Stimulated activated memory B cell treated with anti-CD40 and anti-IgM and Interleukin-4, amounts not matched to agents 10 μg/mL and 1 μg/mL and 100 μg/mL, for 72 hours (primary cell): ENCODE measurements at regions not wholly inside any gene's neighbourhood (a gene's known extent, or its start where the extent isn't known, plus 50 kb on each side); places are given as distances from the start of the nearest gene placed in this dataset.

Source experiments
- ATAC-seq: fragments of 150-1000 bp; cut with Tn5 transposase; 2 replicates; pipeline ENCODE4 v1.10.0; 2021
- H3K27ac Mint-ChIP-seq: one replicate; pipeline ENCODE4 v1.8.0; 2022; ENCODE audit warnings: mild to moderate bottlenecking, mixed read lengths
- H3K27me3 Mint-ChIP-seq: one replicate; pipeline ENCODE4 v1.8.0; 2022; ENCODE audit warnings: mixed read lengths
- H3K36me3 Mint-ChIP-seq: one replicate; pipeline ENCODE4 v1.8.0; 2022; ENCODE audit warnings: mixed read lengths
- H3K4me1 Mint-ChIP-seq: one replicate; pipeline ENCODE4 v1.8.0; 2022; ENCODE audit warnings: mixed read lengths
- H3K4me3 Mint-ChIP-seq: one replicate; pipeline ENCODE4 v1.8.0; 2022; ENCODE audit warnings: mild to moderate bottlenecking, moderate library complexity, mixed read lengths
- H3K9me3 Mint-ChIP-seq: one replicate; pipeline ENCODE4 v1.8.0; 2022; ENCODE audit warnings: mixed read lengths

DNA sequence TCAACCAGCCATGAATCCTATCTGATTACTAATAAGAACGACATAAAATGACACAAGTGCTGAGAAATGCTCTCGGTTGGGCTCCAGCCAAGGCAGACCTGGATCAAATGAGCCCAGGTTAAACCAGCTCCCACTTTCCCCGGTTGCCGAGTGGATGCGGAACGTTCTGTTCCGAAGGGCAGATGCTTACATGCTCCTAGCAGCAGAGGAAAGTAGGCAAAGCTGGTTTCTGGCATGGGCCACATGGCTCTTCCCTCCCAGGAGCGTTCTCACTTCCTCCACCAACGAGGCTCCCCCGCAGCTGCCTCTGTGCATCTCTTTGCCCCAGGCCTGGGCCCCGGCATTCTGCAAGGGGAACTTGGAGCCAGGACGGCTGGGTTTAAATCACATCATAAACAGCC lies 61.8 kb upstream of the SDK1 start:
- Mint-ChIP-seq H3K27me3 (peaks cover 50% of the 10 kb centered on the region), H3K4me3 (no peak overlapping the region), H3K4me1 (no peaks in the 10 kb centered on the region), H3K27ac (no peak overlapping the region), H3K9me3 (peaks cover 12% of the 10 kb centered on the region), H3K36me3 (peaks cover 8% of the 10 kb centered on the region)
- ATAC-seq: no peak

DNA sequence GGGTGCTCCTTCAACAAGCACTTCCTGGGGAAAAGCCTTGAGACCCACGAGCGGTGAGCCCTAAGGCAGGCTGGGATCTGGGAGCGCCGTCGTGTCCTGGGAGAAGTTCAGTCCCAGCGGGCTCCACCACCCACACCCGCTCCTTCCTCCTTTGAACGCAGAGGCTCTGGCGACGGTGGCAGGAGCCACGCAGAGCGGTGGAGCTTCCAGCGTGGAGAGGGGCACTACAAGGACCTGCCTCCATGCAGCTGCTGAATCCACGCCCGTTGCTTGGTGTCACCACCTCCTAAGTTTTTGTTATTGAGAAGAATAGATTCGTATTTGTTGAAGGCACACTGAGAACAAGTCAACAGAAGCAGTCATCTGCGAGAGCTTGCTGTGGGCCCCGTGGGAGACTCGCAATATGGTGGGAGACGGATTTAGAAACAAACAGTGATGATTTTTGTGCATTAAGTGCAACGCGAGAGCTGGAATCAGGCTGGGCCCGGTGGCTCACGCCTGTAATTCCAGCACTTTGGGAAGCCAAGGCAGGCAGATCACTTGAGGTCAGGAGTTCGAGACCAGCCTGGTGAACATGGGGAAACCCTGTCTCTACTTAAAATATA lies 60.1 kb upstream of the SDK1 start:
- no peak for ATAC-seq
- no peak overlapping the region for H3K27ac Mint-ChIP-seq
- H3K9me3 Mint-ChIP-seq: peaks cover 4% of the 10 kb centered on the region
- H3K27me3 Mint-ChIP-seq: peaks cover 43% of the 10 kb centered on the region
- no peaks in the 10 kb centered on the region for H3K36me3 Mint-ChIP-seq
- no peak overlapping the region for H3K4me3 Mint-ChIP-seq
- no peaks in the 10 kb centered on the region for H3K4me1 Mint-ChIP-seq

- H3K36me3 Mint-ChIP-seq: no peaks in the 10 kb centered on the region
- no peak for ATAC-seq
- H3K9me3 Mint-ChIP-seq: peaks cover 4% of the 10 kb centered on the region
- no peak overlapping the region for H3K27ac Mint-ChIP-seq
- no peaks in the 10 kb centered on the region for H3K4me1 Mint-ChIP-seq
- peaks cover 50% of the 10 kb centered on the region for H3K27me3 Mint-ChIP-seq
- no peak overlapping the region for H3K4me3 Mint-ChIP-seq
Measured at GRCh38 chr7:3241686-3242258, 59.3 kb upstream of the SDK1 start.

- no peaks in the 10 kb centered on the region for H3K36me3 Mint-ChIP-seq
- peaks cover 4% of the 10 kb centered on the region for H3K9me3 Mint-ChIP-seq
- no peak for ATAC-seq
- no peaks in the 10 kb centered on the region for H3K4me1 Mint-ChIP-seq
- H3K27ac Mint-ChIP-seq: no peak overlapping the region
- H3K27me3 Mint-ChIP-seq: peaks cover 55% of the 10 kb centered on the region
- H3K4me3 Mint-ChIP-seq: no peak overlapping the region
Measured at GRCh38 chr7:3242398-3242972, 58.6 kb upstream of the SDK1 start.

- H3K4me3 Mint-ChIP-seq: no peak overlapping the region
- peaks cover 55% of the 10 kb centered on the region for H3K27me3 Mint-ChIP-seq
- no peaks in the 10 kb centered on the region for H3K36me3 Mint-ChIP-seq
- H3K9me3 Mint-ChIP-seq: no peaks in the 10 kb centered on the region
- H3K27ac Mint-ChIP-seq: no peak overlapping the region
- H3K4me1 Mint-ChIP-seq: no peaks in the 10 kb centered on the region
- ATAC-seq: no peak
Measured at GRCh38 chr7:3243256-3243655, 57.8 kb upstream of the SDK1 start.

DNA sequence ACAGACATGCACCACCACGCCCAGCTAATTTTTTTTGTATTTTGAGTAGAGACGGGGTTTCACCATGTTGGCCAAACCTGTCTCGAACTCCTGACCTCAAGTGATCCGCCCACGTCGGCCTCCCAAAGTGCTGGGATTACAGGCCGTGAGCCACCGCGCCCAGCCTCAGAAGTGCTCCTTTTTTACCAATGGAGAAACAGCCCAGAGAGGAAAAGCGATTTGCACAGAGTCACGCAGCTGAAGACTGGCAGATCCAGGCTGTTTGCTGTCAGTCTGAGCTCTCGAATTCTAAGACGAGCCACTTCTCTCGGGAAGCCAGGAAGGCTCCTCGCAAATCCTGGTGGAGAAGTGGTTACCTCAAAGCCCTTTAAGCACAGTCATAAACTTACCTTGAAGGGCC lies 57.4 kb upstream of the SDK1 start:
- Mint-ChIP-seq H3K27me3 (peaks cover 55% of the 10 kb centered on the region), H3K27ac (no peak overlapping the region), H3K9me3 (no peaks in the 10 kb centered on the region), H3K36me3 (no peaks in the 10 kb centered on the region), H3K4me1 (no peaks in the 10 kb centered on the region), H3K4me3 (no peak overlapping the region)
- ATAC-seq: no peak

DNA sequence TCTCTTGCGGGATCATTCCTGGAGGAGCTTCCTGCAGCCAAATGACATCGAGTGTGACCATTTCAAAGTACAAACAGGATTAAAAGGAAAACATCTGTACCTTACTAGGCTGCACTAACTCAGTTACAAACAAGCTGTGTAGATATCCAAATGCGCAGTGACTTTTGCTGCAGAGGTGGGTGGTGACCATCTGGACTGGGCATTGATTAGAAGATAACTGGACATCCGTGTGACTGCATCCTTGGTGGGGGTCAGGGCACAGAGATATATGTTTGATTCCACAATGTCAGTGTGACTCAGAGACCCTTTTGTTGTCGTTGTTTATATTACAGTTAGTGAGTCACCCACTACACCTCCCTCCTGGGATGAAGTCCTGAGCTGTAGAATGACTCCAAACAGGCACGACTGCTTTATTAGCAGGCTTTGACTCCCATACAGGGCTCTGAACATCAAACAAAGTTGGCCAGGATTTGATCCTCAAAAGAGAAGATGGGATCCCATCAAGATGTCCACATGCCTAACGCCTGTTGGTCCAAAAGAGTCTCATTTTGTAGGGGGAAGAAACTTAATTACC lies 56.7 kb upstream of the SDK1 start:
- ATAC-seq: no peak
- H3K4me3 Mint-ChIP-seq: no peak overlapping the region
- H3K9me3 Mint-ChIP-seq: no peaks in the 10 kb centered on the region
- H3K4me1 Mint-ChIP-seq: no peaks in the 10 kb centered on the region
- peaks cover 59% of the 10 kb centered on the region for H3K27me3 Mint-ChIP-seq
- H3K27ac Mint-ChIP-seq: no peak overlapping the region
- H3K36me3 Mint-ChIP-seq: no peaks in the 10 kb centered on the region

GRCh38 chr7:3245077-3245476 lies 56.0 kb upstream of the SDK1 start:
- Mint-ChIP-seq H3K4me3 (no peak overlapping the region), H3K27ac (no peak overlapping the region), H3K36me3 (no peaks in the 10 kb centered on the region), H3K27me3 (peaks cover 63% of the 10 kb centered on the region), H3K9me3 (no peaks in the 10 kb centered on the region), H3K4me1 (no peaks in the 10 kb centered on the region)
- no peak for ATAC-seq

DNA sequence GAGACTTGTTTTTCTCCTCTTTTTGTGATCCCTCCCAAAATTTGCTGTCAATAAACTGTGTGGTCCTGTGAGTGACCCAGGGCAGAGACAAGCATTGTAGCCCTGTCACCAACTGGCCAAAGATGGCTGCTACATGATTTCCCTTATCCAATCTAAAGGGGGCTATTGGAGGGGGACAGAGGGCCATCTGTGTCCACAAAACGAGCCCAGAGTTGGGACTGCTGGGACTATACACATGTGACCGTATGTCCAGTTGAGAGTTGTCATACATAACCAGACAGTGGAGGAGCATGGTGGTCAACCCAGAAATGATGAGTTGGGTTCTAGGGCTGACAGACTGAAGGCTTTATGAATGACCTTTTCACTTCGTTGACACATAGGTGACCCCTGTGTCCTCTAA lies 55.3 kb upstream of the SDK1 start:
- H3K27ac Mint-ChIP-seq: no peak overlapping the region

DNA sequence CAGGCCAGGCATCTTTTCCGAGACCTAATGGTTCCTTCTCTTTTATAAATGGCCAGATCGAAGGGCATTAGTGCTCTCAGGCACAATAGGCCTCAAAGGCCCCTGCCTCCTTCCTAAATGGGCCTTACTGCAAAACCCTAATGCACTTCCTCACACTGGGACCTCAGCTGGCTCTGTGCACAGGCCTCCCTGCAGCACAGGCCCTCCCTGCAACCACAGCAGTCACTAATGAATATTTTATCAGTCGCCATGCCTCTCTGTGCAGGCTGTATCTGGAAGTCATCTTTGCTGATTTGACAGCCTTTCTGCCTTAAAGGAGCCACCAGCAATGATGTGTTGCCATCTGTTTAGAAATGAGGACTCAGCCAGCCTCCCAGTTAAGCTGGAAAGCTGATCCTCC lies 54.9 kb upstream of the SDK1 start:
- H3K36me3 Mint-ChIP-seq: no peaks in the 10 kb centered on the region
- no peaks in the 10 kb centered on the region for H3K9me3 Mint-ChIP-seq
- H3K27me3 Mint-ChIP-seq: peaks cover 55% of the 10 kb centered on the region
- no peak for ATAC-seq
- no peak overlapping the region for H3K4me3 Mint-ChIP-seq
- no peaks in the 10 kb centered on the region for H3K4me1 Mint-ChIP-seq
- H3K27ac Mint-ChIP-seq: no peak overlapping the region

More for the DNA sequence above, 55.3 kb upstream of the SDK1 start:
- no peak for ATAC-seq
- Mint-ChIP-seq H3K36me3 (no peaks in the 10 kb centered on the region), H3K4me3 (no peak overlapping the region), H3K9me3 (no peaks in the 10 kb centered on the region), H3K4me1 (no peaks in the 10 kb centered on the region), H3K27me3 (peaks cover 59% of the 10 kb centered on the region)

DNA sequence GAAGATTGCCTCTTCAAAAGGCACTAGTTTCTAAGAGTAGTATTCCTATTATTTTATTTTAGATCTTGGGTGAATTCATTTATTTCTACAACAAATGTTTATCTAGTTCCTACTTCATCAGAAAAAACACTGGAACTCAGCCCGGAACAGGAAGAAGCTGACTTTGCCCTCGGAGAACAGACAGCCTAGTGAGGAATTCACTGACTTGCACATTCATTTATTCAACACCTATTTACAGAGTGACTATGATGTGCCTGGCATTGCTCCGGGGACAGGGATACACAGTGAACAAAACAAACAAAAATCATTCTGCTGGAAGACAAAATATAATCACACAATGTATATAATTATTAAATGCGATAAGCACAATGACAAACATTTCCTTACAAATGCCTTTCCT lies 54.4 kb upstream of the SDK1 start:
- ATAC-seq: no peak
- H3K27me3 Mint-ChIP-seq: peaks cover 50% of the 10 kb centered on the region
- no peaks in the 10 kb centered on the region for H3K36me3 Mint-ChIP-seq
- H3K4me1 Mint-ChIP-seq: no peaks in the 10 kb centered on the region
- no peak overlapping the region for H3K27ac Mint-ChIP-seq
- H3K4me3 Mint-ChIP-seq: no peak overlapping the region
- H3K9me3 Mint-ChIP-seq: no peaks in the 10 kb centered on the region

DNA sequence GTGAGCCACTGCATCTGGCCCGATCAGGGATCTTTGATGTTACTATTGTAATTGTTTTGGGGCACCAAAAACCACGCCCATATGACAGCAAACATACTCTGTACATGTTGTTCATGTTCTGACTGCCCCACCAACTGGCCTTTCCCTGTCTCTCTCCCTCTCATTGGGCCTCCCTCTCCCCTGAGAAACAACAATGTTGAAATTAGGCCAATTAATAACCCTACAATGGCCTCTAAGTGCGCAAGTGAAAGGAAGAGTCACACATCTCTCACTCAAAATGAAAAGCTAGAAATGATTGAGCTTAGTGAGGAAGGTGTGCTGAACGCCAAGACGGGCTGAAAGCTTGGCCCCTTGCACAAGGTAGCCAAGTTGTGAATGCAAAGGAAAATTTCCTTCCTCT lies 50.3 kb upstream of the SDK1 start:
- no peak overlapping the region for H3K27ac Mint-ChIP-seq
- no peaks in the 10 kb centered on the region for H3K4me1 Mint-ChIP-seq
- peak; percentile 64 for ATAC-seq
- no peak overlapping the region for H3K4me3 Mint-ChIP-seq
- peaks cover 24% of the 10 kb centered on the region for H3K27me3 Mint-ChIP-seq
- no peaks in the 10 kb centered on the region for H3K36me3 Mint-ChIP-seq
- H3K9me3 Mint-ChIP-seq: no peaks in the 10 kb centered on the region
